ENCODE measurements at regions not wholly inside any gene's neighbourhood (a gene's known extent, or its start where the extent isn't known, plus 50 kb on each side); places are given as distances from the start of the nearest gene placed in this dataset.

DNA sequence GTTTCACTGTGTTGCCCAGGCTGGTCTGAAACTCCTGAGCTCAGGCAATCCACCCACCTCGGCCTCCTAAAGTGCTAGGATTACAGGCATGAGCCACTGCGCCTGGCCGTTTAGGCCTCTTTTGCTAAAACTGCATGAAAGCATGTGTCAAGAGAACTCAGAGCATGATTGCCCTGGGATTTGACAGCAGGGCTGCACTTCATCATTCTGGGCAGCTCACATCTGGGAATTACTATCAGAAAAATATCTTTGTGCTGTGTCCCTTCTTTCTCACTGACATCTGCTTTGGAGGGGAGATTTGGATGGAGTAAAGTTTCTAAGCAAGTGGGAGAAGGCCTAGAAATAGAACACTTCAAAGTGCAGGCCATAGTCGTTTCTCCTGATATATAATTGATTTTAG lies 59.6 kb upstream of the EIF2S2 start:
- FAIRE-seq (no peak), DNase-seq (no peak)
- TF ChIP-seq CTCF (IDR thresholded peaks at IDR 0.05; ENCODE audit: borderline replicate concordance, extremely low read depth, insufficient read depth), result no peak
- H3K4me1 ChIP-seq (ENCODE audit: control insufficient read depth in 2 of 3, insufficient read depth in 2 of 3, low read depth in 1 of 3, low read length in 3 of 3), result no peaks in the 10 kb centered on the region
- H3K4me3 ChIP-seq (ENCODE audit: low read length in 3 of 3), result no peak overlapping the region
- no peaks in the 10 kb centered on the region for H3K27me3 ChIP-seq (ENCODE audit: control insufficient read depth, insufficient read depth, low read length)
- no peak overlapping the region for H3K27ac ChIP-seq (ENCODE audit: low read depth in 2 of 2, low read length in 2 of 2)
- H3K9ac ChIP-seq (ENCODE audit: low read length in 3 of 3), result no peak overlapping the region
- no peaks in the 10 kb centered on the region for H3K36me3 ChIP-seq (ENCODE audit: control insufficient read depth in 2 of 3, insufficient read depth in 3 of 3, low read length in 3 of 3)
- intact Hi-C loops (cut with DNase I), result no loop called here
- no peaks in the 10 kb centered on the region for H3K9me3 ChIP-seq (ENCODE audit: control insufficient read depth in 2 of 3, insufficient read depth in 1 of 3, low read length in 3 of 3)

DNA sequence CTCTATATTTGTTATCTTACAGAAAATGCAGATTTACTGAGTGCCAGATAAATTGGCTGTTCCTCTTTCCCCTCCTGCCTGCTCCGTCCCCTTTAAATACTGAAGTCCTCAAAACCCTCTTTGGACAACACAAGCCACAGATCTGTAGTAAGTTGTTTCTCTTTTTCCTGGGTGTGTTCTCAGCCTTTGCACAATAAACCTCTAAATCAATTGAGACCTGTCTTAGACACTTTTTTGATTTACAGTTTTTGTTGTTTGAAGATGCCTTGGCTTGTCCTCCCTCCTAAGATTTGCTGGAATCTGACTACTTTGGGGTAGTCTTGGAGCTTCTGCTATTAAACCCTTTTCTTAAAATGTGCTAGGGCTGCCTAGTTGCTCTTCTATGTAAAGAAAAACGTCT lies 60.9 kb upstream of the EIF2S2 start:
- DNase-seq (no peak), FAIRE-seq (no peak)
- H3K4me1 ChIP-seq (ENCODE audit: control insufficient read depth in 2 of 3, insufficient read depth in 2 of 3, low read depth in 1 of 3, low read length in 3 of 3), result no peaks in the 10 kb centered on the region
- no peaks in the 10 kb centered on the region for H3K36me3 ChIP-seq (ENCODE audit: control insufficient read depth in 2 of 3, insufficient read depth in 3 of 3, low read length in 3 of 3)
- H3K9me3 ChIP-seq (ENCODE audit: control insufficient read depth in 2 of 3, insufficient read depth in 1 of 3, low read length in 3 of 3), result no peaks in the 10 kb centered on the region
- intact Hi-C loops (cut with DNase I), result no loop called here
- TF ChIP-seq CTCF (IDR thresholded peaks at IDR 0.05; ENCODE audit: borderline replicate concordance, extremely low read depth, insufficient read depth), result no peak
- H3K27ac ChIP-seq (ENCODE audit: low read depth in 2 of 2, low read length in 2 of 2), result no peak overlapping the region
- no peaks in the 10 kb centered on the region for H3K27me3 ChIP-seq (ENCODE audit: control insufficient read depth, insufficient read depth, low read length)
- no peak overlapping the region for H3K4me3 ChIP-seq (ENCODE audit: low read length in 3 of 3)
- no peak overlapping the region for H3K9ac ChIP-seq (ENCODE audit: low read length in 3 of 3)

DNA sequence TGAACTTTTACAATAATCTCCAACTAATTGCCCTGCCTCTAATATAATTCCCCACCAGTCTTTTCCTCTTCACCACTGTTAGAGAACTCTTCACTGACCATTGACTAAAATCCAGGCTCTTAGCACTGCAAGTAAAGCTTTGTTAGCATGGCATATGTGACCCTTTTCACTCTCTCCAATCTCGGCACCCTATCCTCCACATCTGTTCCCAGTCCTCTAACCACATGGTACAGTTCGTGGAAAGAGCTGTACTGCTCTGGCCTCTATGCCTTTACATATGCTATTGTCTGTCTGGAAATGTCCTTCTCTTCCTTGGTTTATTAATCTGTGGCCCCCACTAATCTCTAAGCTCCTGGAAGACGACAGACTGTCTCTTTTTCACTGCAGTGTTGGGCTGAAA lies 63.0 kb upstream of the EIF2S2 start:
- intact Hi-C loops (cut with DNase I), result no loop called here

More for the DNA sequence above, 63.0 kb upstream of the EIF2S2 start:
- no peak overlapping the region for H3K4me3 ChIP-seq (ENCODE audit: low read length in 3 of 3)
- no peak overlapping the region for H3K27ac ChIP-seq (ENCODE audit: low read depth in 2 of 2, low read length in 2 of 2)
- H3K36me3 ChIP-seq (ENCODE audit: control insufficient read depth in 2 of 3, insufficient read depth in 3 of 3, low read length in 3 of 3), result no peaks in the 10 kb centered on the region
- H3K4me1 ChIP-seq (ENCODE audit: control insufficient read depth in 2 of 3, insufficient read depth in 2 of 3, low read depth in 1 of 3, low read length in 3 of 3), result no peaks in the 10 kb centered on the region
- TF ChIP-seq CTCF (IDR thresholded peaks at IDR 0.05; ENCODE audit: borderline replicate concordance, extremely low read depth, insufficient read depth), result no peak
- H3K9ac ChIP-seq (ENCODE audit: low read length in 3 of 3), result no peak overlapping the region
- H3K9me3 ChIP-seq (ENCODE audit: control insufficient read depth in 2 of 3, insufficient read depth in 1 of 3, low read length in 3 of 3), result no peaks in the 10 kb centered on the region
- no peak for DNase-seq
- no peak for FAIRE-seq
- H3K27me3 ChIP-seq (ENCODE audit: control insufficient read depth, insufficient read depth, low read length), result no peaks in the 10 kb centered on the region
